GM19395 (cell line): ENCODE measurements at regions not wholly inside any gene's neighbourhood (a gene's known extent, or its start where the extent isn't known, plus 50 kb on each side); places are given as distances from the start of the nearest gene placed in this dataset.
"Not testable (repeated sequence)": the region's sequence is repeated elsewhere in the genome, so short reads cannot be mapped to it uniquely, and the experiment has no call there.

Experiments used
- ATAC-seq: cut with Tn5 transposase; IDR thresholded peaks from one replicate; pipeline ENCODE4 v1.9.1; 2021; ENCODE audit warnings: mild to moderate bottlenecking, moderate library complexity; ENCODE audit not compliant: unreplicated experiment

DNA sequence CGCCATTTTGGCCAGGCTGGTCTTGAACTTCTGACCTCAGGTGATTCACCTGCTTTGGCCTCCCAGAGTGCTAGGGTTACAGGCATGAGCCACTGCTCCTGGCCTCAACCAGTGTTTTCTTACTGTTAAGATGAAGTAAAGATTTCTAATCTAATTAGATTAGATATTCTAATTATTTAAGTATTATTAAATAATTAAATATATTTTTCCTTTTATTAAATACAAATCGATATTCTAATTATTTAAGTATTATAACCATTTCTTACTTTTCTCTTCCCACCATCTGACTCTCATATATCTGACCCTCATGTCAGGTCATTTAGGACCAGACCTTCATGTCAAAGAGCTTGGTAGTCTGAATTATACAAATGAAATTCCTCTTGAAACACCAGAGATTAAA lies 1291.9 kb upstream of the EPHA6 start:
- ATAC-seq, result no peak

DNA sequence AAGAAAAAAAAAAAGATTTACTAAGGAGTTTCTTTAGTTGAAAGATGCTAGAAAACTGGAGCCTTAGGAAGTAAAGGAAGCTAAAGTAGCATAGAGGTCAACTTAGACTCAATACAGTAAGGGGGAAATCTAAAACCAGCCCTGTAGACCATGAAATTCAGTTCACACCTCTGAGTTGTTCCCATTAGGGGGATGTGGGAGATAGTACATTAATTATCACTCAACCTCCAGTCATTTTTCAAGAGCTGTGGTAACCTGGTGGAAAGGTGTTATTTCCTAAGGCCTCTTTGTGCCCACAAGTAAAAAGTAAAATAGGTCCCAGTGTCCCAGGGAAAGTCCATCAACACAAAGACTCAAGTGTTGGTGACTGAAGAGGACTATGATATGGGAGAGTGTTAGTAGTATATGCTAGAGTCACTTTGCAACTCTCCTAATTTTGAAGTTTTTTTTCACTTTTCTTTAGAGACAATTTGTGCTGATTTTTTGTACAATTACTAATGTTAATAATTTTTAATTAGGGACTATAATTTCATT lies 1274.4 kb upstream of the EPHA6 start:
- ATAC-seq, result no peak

DNA sequence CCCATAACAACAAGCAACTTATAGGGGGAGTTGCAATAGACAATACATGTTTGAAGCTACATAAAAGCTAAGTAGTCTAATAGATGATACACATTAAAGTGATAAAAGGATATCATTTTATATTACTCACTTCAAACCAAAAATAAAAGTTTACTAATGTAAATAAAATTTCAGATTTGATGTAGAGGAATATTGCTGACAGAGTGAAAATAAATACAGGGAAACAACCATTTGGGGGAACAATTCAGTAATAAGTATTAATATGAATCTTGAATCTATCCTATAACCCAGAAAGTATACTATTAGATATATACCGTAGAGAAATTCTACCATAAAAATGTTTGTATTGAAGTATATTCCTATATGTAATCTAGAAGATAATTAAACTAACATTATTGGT lies 1248.9 kb upstream of the EPHA6 start:
- ATAC-seq, result no peak

DNA sequence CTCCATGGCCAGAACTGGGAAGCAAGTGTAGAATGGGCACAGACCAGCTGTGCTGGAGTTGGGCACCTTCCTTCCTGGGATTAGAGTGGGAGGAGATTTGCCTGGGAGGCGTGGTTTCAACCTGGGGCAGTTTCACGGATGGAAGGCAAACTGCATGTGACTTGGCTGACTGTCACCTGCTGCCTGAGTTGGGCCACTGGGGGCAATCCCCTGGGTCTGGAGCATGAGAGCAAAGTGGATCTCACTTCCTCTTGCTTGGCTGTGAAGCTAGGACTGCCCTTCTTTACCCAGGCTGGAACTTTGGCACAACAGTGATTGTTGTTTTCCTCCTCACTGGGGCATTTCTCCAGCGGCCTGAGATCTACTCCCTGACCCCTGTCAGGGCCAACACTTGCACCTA lies 1247.0 kb upstream of the EPHA6 start:
- ATAC-seq, result no peak

DNA sequence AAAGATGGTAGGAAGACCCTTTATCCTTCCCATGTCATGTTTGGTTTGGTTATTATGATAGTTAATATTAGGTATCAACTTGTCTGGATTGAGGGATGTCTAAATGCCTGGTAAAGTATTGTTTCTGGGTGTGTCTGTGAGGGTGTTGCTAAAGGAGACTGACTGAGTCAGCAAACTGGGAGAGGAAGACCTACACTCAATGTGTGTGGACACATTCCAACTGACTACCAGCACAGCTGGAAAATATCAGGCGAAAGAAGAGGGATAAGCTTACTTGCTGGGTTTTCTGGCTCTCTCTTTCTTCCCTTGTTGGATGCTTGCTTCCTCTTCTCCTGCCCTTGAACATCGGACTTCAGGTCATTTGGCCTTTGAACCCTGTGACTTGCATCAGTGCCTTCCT lies 1227.6 kb upstream of the EPHA6 start:
- no peak for ATAC-seq

DNA sequence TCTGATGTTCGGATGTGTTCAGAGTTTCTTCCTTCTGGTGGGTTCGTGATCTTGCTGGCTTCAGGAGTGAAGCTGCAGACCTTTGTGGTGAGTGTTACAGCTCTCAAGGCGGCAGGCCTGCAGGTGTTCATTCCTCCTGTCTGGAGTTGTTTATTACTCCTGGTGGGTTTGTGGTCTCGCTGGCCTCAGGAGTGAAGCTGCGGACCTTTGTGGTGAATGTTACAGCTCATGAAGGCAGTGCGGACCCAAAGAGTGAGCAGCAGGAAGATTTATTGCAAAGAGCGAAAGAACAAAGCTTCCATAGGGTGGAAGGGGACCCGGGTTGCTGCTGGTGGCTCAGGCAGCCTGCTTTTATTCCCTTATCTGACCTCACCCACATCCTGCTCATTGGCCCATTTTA lies 1226.8 kb upstream of the EPHA6 start:
- not testable (repeated sequence) for ATAC-seq

DNA sequence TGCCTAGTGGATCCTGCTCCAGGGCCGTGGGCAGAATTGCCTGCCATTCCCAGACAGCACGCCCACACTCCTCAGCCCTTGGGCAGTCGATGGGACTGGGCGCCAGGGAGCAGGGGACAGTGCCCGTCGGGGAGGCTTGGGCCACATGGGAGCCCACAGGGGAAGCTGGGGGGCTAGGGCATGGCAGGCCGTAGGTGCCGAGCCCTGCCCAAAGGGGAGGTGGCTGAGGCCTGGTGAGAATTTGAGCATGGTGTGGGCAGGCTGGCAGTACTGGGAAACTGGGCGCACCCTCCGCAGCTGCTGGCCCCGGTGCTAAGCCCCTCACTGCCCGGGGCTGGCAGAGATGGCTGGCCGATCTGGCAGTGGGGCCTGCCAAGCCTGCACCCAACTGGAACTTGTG lies 1225.9 kb upstream of the EPHA6 start:
- no peak for ATAC-seq

DNA sequence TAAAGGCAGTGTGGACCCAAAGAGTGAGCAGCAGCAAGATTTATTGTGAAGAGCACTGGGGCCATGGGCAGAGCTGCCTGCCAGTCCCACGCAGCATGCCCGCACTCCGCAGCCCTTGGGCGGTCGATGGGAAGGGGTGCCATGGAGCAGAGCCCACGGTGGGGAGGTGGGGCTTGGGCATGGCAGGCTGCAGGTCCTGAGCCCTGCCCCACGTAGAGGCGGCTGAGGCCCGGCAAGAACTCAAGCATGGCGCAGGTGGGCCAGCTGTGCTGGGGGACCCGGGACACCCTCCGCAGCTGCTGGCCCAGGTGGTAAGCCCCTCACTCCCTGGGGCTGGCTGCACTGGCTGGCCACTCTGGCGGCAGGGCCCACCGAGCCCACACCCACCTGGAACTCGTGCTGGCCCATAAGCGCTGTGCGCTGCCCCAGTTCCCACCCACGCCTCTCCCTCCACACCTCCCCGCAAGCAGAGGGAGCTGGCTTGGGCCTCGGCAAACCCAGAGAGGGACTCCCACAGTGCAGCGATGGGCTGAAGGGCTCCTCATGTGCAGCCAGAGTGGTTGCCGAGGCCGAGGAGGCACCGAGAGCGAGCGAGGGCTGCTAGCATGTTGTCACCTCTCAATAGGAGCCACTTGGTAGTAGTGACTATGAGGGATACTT lies 1218.8 kb upstream of the EPHA6 start:
- ATAC-seq, result no peak

DNA sequence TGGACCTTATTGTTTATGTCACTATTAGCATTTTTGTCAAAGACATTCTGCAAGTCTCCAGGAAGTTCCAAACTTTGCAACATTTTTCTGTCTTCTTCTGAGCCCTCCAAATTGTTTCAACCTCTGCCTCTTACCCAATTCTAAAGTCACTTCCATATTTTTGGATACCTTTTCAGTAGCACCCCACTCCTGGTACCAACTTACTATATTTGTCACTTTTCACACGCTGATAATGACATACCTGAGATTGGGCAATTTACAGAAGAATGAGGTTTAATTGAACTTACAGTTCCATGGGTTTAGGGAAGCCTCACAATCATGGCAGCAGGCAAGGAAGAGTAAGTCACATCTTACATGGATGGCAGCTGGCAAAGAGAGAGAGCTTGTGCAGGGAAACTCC lies 1206.5 kb upstream of the EPHA6 start:
- ATAC-seq, result no peak

DNA sequence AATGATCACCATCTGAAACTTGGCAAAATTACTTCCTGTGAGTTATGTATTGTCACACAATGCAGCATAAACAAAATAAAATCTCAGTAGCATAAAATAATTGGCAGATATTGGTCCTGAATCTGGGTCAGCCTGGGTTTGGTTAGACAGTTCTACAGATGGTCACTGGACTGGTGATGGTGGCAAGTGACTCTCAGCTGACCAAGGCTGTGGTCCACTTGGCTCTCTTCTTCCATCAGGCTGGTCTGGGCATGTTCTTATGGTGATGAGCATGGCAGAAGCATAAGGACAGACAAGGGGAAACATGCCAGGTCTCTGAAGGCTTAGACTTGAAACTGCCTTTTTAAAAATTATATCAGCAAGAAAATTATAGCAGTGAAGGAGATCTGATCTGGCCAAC lies 1205.0 kb upstream of the EPHA6 start:
- no peak for ATAC-seq

DNA sequence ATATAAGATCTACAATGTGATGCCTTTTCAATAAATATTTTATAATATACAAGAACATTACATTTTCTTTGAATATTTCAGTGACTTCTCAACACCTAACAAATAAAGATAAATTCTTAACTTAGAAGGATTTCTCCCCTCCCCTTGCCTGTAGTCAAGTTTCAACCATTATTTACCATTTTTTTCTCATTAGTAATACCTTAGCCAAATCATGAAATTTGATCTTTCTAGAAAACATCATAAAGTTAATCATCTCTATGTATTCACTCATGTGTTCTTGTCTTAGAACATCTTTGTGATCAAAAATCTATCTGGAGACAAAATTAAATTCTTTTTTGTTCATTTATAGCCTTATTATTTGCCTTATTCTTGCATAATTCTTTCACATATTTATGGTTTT lies 1201.8 kb upstream of the EPHA6 start:
- ATAC-seq, result no peak

DNA sequence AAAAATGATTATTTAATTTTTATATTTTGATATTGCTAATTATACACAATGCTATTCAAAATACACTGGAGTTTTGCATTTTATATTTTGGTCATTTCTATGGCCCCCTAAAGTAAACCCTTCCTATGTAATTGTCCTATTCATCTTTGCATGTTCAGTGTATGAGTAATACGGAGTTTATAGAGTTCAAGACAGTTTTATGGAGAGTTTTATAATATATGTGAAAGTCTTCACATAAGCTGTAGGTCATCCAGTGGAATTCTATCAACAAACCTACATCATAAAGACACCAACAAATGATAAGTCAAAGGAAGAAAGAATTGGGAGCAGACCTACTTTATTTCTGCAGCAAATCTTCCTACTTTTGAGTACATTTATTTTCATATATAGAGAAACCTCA lies 1200.4 kb upstream of the EPHA6 start:
- ATAC-seq, result no peak

DNA sequence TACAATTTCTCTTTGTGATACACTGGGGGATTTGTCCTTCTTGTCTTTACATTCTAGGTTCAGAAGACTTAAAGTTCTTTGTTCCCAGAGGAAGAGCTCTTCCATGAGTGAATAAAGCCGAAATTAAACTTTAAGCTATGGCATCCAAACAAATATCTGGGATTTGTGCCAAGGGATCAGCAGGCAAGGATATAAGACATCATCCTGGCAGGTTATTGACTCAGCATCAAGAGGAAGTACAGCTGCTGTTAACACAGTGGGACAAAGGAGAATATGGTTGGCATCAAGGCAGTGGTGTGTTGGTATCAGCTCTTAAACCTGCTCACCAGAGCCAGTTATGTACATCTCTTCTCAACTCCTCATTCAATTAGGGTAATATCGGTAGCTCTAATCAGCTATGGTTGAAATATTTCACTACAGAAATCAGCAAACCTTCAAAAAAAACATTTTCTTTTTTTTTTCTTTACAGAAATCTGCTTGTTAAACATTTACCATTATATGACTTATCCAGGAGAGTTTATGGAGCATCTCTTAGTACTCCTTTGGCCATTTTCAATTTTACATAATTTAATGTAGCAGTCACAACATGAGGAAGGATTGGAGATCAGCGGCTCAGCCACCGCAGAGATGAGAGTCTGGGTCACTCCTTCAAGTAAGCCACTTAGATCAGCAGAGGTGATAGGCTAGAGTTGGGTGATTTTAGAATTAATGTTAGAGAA lies 1198.6 kb upstream of the EPHA6 start:
- no peak for ATAC-seq

DNA sequence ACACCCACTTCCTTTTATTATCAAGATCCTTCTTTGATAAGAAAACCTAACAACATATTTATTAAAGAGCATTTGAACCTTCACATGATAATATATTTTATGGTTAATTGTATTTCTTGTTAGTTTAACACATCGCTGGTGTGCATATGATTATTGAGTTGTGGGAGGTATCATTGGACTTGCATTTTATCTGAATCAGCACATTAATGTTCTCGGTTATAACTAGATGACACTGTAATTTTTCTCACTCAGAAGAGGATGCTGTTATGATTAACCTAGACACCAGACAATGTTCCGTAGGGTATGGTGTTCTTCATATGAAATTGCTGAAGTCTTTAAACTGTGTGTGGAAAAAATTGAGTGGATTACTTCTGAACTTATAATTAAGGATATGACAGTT lies 1188.3 kb upstream of the EPHA6 start:
- ATAC-seq, result no peak

DNA sequence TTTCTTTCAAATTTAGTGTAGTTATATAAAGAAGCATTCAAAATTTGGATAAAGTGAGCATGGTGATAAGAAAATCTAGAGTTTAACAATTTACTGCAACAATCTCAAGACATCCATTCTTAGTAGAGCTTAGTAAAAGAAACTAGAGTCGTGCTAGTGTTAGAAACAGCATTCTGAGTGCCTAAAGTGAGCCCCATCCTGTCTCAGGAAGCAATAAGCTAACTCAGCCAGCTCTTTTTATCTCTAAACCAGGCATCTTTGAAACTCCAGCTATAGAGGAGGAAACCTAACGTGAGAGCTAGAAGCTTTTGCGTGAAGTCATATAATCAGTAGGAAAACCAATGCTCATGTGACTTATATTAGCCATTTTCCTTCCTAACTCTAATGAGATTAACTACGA lies 1187.1 kb upstream of the EPHA6 start:
- no peak for ATAC-seq

DNA sequence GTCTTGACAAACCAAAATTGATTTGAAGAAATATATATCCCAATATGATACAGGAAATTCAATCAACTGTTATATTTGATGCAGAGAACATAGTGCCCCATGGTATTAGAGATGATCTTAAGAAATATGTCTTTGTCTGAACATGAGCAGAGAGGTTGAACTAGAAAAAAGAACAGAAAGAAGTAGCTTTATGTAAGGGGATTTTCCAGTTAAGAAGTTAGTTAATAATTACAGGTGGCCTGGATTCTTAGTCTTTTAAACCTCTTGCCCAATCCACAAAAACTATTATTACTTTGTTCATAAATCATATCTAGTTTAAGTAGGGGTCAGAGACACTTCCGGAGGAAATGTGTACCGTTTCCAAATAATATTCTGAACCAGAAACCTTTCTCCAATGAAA lies 1186.7 kb upstream of the EPHA6 start:
- ATAC-seq, result no peak

DNA sequence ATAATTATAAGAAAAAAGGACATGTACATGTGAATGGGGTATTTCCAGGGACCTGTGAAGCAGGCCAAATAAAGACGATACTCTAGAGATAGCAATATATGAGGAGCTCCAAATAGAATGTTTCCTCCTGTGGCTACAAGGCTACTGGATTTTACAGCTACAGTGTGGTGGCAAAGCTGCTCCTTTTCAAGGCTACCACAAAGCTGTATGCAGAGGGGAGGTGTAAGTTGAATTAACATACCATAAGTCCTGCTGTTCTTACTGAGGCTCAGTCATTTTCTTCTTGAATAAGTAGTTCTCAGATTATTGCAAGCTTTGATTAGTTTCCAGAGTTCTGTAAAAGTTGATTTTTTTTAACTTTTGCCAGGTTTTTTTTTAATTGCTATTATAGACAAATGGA lies 1184.6 kb upstream of the EPHA6 start:
- ATAC-seq, result no peak

DNA sequence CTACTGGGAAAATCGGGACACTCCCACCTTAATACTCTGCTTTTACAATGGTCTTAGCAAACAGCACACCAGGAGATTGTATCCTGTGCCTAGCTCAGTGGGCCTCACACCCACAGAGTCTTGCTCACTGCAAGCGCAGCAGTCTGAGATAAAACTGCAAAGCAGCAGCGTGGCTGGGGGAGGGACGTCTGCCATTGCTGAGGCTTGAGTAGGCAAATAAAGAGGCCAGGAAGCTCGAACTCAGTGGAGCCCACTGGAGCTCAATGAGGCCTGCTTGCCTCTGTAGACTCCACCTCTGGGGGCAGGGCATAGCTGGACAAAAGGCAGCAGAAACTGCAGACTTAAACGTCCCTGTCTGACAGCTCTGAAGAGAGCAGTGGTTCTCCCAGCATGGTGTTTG lies 1169.1 kb upstream of the EPHA6 start:
- no peak for ATAC-seq

DNA sequence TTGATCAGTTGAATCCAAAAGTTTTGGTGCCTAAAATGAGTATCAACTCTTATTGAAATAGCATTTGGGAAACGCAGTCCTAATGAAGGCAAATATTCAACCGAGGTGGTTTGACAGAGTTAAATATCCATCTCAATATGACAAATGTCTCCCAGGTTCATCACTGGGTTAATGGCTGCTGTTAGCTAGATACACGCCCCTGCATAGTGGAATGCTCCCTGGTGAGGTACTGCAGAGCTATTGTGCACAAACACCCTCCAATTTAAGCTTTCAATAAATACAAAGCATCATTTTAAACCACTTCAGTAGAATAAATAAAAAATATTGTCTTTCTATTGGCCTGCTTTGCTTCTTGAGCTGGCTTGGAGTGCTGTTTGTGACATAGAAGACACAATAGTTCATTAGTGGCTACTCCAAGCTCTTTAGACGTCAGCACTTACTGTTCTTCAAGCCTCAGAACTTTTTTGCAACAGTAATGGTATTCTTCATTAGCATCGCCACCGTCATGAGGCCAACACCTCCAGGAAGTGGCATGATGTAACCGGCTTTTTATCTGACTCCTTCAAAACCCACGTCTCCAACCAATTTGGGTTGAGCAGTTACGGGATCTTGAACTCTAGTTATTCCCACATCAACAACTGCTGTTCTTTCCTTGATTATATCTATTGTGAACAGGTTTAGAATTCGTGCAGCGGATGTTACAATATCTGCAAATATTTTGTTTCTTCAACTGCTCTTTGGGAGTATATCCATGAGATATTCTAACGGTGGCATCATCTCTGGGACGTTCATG lies 1159.6 kb upstream of the EPHA6 start:
- ATAC-seq, result no peak

DNA sequence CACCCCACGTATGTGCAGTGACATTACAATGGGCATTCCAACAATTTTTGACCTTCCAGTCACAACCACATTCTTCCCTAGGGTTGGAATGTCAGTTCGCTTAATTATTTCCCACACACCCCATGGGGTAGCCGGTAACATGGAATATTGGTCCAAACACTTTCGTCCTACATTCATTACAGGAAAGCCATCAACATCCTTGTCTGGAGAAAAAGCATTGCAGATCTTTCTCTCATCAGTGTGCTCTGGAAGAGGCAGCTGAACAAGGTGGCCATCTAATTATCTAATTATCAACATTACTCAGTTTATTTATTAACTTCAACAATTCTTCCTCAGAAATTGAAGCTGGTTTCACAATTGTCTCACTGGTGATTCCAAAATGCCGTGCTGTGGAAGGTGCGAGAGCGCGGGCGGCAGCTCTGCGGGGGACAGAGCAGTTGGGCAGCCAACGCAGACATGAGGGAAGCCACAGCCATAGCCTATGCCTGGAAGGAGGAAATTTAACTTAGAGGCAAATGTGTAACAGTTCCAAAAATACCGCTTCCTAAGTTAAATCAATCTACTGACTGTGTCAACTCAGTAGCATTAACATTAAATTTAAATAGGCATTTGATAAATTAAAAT lies 1158.9 kb upstream of the EPHA6 start:
- ATAC-seq, result no peak

DNA sequence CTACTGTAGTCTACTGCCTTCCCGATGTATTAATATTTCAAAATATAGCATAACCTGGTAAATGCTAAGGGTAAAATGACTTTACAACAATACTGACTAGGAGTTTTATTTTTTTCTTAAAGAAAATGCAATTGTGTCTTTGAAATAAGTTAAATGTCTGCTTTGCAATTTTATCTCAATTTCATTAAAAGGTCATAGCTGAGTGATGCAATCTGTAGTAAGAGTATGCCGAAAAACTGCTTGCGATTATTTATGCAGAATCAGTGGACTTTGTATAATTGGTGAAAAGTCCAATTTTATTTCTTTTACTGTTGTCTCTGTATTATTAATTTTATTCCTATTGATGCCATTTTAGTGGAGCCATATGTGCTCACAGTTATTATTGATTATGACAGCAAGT lies 1143.6 kb upstream of the EPHA6 start:
- no peak for ATAC-seq
